Sigmoid colon (tissue), 6 donors: ENCODE measurements at regions not wholly inside any gene's neighbourhood (a gene's known extent, or its start where the extent isn't known, plus 50 kb on each side); places are given as distances from the start of the nearest gene placed in this dataset.

Experiments used
- DNase-seq: peaks from one replicate; pipeline ENCODE4 v3.0.0-alpha.2; 2019
- H3K27ac ChIP-seq, 4 donors: fragments of 200-600 bp; sonication (generic); one replicate each; pipeline ENCODE4 v1.5.1; 2016 to 2019; ENCODE audit warnings: mild to moderate bottlenecking in 1 of 4
- H3K27me3 ChIP-seq, 3 donors: fragments of 200-600 bp; sonication (generic); one replicate each; pipeline ENCODE4 v1.5.1; 2019; ENCODE audit warnings: mild to moderate bottlenecking in 1 of 3
- H3K36me3 ChIP-seq, 4 donors: fragments of 200-600 bp; sonication (generic); one replicate each; pipeline ENCODE4 v1.5.1; 2016 to 2019
- H3K4me1 ChIP-seq, 4 donors: fragments of 200-600 bp; sonication (generic); one replicate each; pipeline ENCODE4 v1.5.1; 2017 to 2019
- H3K4me3 ChIP-seq, 4 donors: fragments of 200-600 bp; sonication (generic); one replicate each; pipeline ENCODE4 v1.5.1; 2017 to 2019; ENCODE audit warnings: mild to moderate bottlenecking in 2 of 4, moderate library complexity in 1 of 4
- H3K9me3 ChIP-seq, 4 donors: fragments of 200-600 bp in 3 of 4; sonication (generic) in 3 of 4; one replicate each; pipeline versions ENCODE4 v1.5.1 to v1.6.1; 2013 to 2019
- CTCF ChIP-seq, 4 experiments: fragments of 450-650 bp in 3 of 4; fragments of 200-600 bp in 1 of 4; IDR thresholded peaks; one replicate each; pipeline ENCODE4 v1.5.1; 2016 to 2019; ENCODE audit warnings: antibody characterized with exemption in 4 of 4, mild to moderate bottlenecking in 3 of 4, moderate library complexity in 2 of 4
- EP300 ChIP-seq, 4 donors: sonication (generic); formaldehyde crosslinking; IDR thresholded peaks; one replicate each; pipeline ENCODE4 v1.6.1; 2017; ENCODE audit warnings: antibody characterized with exemption in 4 of 4
- POLR2A ChIP-seq, 2 donors: fragments of 450-650 bp; IDR thresholded peaks; one replicate each; pipeline ENCODE4 v1.6.1; 2016; ENCODE audit warnings: antibody characterized with exemption in 2 of 2, mild to moderate bottlenecking in 2 of 2, moderate library complexity in 2 of 2
- POLR2AphosphoS5 ChIP-seq, 4 donors: sonication (generic); formaldehyde crosslinking; IDR thresholded peaks; one replicate each; pipeline ENCODE4 v1.6.1; 2017; ENCODE audit warnings: antibody characterized with exemption in 4 of 4
- WGBS, 2 donors: extraction: QIAGEN DNeasy Blood & Tissue Kit; methylation state at CpG; one replicate each; pipeline ENCODE4 v1.1.7; 2013; 5-methylcytosine and 5-hydroxymethylcytosine counted together
- intact Hi-C: fragments of 100-400 bp; cut with DNase I; formaldehyde crosslinking; loops from one replicate; pipeline ENCODE4 v1.15.1; 2023
- donor health status: healthy with polysubstance abuse.
- donor health status: healthy.

DNA sequence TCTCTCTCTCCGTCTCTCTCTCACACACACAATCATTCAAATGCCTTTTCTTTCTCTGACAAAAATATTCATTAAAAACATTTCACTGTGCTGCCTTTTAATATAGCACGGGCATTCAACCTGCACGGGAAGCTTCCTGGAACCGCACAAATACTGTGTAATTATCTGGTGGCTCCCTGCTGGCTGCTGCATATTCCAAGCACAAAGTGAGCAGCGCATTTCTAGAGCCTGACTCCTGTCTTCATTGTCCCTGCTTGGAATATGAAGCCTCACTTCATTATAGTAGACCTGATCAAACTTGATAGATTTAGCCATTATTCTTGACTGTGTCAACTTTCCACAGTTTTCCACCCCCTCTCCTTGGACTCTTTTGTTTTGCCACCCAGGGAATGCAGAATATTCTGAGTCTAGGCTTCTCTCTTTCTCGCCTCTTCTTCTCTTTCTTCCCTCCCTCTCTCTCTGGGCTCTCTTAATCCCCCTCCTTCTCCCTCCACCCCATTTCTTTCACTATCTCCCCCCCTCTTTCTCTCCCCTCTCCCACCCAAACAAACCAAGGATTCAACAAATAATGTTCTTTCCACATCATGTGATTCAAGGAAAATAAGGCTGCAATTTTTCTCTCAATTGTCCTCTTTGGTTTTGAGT is 672.1 kb upstream of the FANCL start:
- no peak for TF ChIP-seq EP300 (IDR thresholded peaks at IDR 0.05)
- TF ChIP-seq CTCF (IDR thresholded peaks at IDR 0.05): no peak
- TF ChIP-seq POLR2A (IDR thresholded peaks at IDR 0.05): no peak
- TF ChIP-seq POLR2AphosphoS5 (IDR thresholded peaks at IDR 0.05): no peak
- H3K4me1 ChIP-seq: peaks cover 0 to 7% (median 5%) of the 10 kb centered on the region in 4 donors
- no peaks in the 10 kb centered on the region for H3K36me3 ChIP-seq
- H3K4me3 ChIP-seq: no peak overlapping the region
- H3K9me3 ChIP-seq: no peaks in the 10 kb centered on the region
- intact Hi-C loops: no loop called here
- WGBS, 2 donors: 69 to 75% methylated on average over 6 of the region's 6 CpGs
- no peaks in the 10 kb centered on the region for H3K27me3 ChIP-seq
- no peak for DNase-seq
- H3K27ac ChIP-seq: no peak overlapping the region

DNA sequence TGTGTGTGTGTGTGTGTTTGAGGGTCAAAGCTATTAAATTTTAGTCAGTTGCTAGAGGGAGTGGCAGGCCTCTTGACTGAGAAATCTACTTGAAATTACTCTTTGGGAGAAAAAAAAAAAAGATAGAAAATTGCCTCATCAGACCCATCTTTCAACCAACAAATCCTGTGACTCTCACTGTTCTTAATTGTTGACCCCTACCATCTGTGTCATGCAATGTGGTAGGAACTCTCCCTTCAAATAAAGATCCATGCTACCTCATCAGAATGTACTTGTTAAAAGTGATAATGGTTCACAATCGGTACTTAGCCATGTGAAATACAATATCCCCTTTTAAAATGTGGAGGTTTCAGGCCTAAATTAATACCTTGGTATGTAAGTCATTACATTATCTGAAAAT is 670.8 kb upstream of the FANCL start:
- DNase-seq: no peak
- H3K27me3 ChIP-seq: no peaks in the 10 kb centered on the region
- H3K27ac ChIP-seq: no peak overlapping the region
- intact Hi-C loops: no loop called here
- no peaks in the 10 kb centered on the region for H3K9me3 ChIP-seq
- H3K4me3 ChIP-seq: no peak overlapping the region
- 84 to 90% methylated on average over 1 of the region's 1 CpG for WGBS, 2 donors
- TF ChIP-seq POLR2AphosphoS5 (IDR thresholded peaks at IDR 0.05) (no peak), EP300 (IDR thresholded peaks at IDR 0.05) (no peak), POLR2A (IDR thresholded peaks at IDR 0.05) (no peak), CTCF (IDR thresholded peaks at IDR 0.05) (no peak)
- no peaks in the 10 kb centered on the region for H3K4me1 ChIP-seq
- H3K36me3 ChIP-seq: no peaks in the 10 kb centered on the region

DNA sequence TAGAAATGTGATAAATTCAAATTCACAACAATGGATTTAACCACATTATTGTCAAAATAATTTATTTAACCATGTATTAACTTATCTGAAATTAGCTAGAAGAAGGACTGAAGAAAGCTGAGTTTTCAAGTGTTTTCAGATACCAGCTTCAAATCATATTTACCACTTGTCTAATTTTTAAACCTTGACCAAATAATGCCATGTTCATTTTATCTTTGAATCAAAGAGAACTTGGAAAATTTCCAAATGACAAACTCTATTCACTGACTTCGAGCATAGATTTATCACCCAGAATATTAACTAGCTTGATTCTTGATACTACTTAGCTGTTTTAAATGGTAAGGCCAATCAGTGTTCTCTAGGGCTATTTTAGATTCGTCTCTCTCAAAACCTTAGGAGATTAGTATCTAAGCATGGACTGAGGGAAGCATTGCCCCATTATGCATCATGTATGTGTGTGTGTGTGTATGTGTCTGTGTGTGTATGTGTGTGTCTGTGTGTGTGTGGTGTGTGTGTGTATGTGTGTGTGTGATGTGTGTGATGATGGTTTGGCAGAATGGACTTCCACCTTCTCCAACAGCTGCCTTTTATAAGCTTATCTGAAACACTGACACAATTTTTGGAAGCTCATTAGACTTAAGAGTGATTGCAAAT is 667.5 kb upstream of the FANCL start:
- intact Hi-C loops: no loop called here
- DNase-seq: no peak
- Histone ChIP-seq H3K9me3 (no peaks in the 10 kb centered on the region), H3K36me3 (no peaks in the 10 kb centered on the region), H3K27ac (no peak overlapping the region), H3K27me3 (no peaks in the 10 kb centered on the region), H3K4me1 (no peaks in the 10 kb centered on the region), H3K4me3 (no peak overlapping the region)
- 44 to 68% methylated on average over 2 of the region's 2 CpGs for WGBS, 2 donors
- TF ChIP-seq EP300 (IDR thresholded peaks at IDR 0.05) (no peak), POLR2A (IDR thresholded peaks at IDR 0.05) (no peak), POLR2AphosphoS5 (IDR thresholded peaks at IDR 0.05) (no peak), CTCF (IDR thresholded peaks at IDR 0.05) (no peak)

DNA sequence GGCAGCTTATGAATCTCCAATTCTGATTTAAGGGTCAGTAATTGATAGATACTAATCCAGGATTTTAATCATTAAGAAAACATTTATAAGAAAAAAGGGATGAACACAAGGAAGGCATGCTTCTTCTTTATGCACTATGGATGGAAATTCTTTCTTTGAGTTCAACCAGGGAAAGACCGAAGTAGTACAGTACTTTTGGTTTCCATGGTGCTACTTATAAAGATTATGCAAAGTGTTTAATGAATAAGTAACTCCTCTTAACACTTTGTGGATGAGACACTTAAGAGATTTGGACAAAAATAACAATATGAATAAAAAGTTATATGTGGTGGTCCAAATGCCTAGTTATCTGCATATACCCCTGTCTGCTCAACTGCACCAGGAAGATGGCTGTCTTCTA is 666.5 kb upstream of the FANCL start:
- Histone ChIP-seq H3K36me3 (no peaks in the 10 kb centered on the region), H3K27ac (no peak overlapping the region), H3K27me3 (no peaks in the 10 kb centered on the region), H3K4me3 (no peak overlapping the region), H3K4me1 (no peaks in the 10 kb centered on the region), H3K9me3 (no peaks in the 10 kb centered on the region)
- whole genome bisulfite sequencing, 2 donors: 85 to 93% methylated on average over 1 of the region's 1 CpG
- intact Hi-C loops: no loop called here
- no peak for DNase-seq
- TF ChIP-seq CTCF (IDR thresholded peaks at IDR 0.05) (no peak), EP300 (IDR thresholded peaks at IDR 0.05) (no peak)
